ENCODE measurements at regions not wholly inside any gene's neighbourhood (a gene's known extent, or its start where the extent isn't known, plus 50 kb on each side); places are given as distances from the start of the nearest gene placed in this dataset.

DNA sequence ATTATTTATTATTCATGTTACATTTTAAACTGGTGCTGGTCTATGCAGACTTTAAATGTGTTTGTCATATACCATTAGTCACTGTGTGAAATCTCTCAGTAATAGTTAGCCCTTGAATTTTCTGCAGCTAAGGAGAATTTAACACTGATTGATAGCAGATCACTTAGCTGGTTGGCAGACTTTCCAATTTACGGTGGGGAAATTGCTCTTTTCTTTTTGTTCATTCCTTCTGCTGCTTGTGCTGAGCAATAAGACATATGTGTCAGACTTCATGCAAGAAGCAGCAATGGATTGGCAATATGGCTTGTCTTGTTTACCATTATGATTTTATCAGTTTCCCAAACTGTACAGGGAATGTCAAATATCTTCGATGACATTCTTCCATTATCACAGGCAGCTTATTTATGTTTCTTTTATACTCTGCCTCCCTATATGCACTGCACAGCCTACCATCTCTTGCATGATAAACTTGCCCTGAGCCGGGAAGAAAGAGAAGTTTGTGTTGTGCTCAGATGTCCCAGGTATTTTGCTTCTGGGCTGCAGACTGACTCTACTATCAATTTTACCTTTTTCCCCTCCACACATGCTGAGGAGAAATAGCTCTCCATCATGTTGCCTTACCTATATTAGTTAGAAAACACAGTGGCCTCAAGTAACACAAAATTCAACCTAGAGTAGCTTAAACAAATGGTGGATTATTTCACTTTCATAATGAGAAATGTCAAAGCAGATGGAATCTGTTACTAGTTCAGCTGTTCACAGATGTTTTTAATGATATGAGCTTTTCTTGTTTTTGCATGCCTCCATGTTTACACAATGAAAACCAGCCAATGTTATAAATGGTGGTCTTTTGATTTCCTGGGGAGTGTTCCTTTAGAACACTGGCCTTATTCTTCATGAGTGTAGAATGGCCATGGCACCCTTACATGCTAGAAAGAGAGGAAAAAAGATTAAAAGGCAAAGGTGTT, 968.1 kb upstream of the GOT2 start:
- TF ChIP-seq, protein P1, sequence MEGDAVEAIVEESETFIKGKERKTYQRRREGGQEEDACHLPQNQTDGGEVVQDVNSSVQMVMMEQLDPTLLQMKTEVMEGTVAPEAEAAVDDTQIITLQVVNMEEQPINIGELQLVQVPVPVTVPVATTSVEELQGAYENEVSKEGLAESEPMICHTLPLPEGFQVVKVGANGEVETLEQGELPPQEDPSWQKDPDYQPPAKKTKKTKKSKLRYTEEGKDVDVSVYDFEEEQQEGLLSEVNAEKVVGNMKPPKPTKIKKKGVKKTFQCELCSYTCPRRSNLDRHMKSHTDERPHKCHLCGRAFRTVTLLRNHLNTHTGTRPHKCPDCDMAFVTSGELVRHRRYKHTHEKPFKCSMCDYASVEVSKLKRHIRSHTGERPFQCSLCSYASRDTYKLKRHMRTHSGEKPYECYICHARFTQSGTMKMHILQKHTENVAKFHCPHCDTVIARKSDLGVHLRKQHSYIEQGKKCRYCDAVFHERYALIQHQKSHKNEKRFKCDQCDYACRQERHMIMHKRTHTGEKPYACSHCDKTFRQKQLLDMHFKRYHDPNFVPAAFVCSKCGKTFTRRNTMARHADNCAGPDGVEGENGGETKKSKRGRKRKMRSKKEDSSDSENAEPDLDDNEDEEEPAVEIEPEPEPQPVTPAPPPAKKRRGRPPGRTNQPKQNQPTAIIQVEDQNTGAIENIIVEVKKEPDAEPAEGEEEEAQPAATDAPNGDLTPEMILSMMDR (conservative IDR thresholded peaks at IDR 0.05) = no peak
- no peak for TF ChIP-seq ZFX (IDR thresholded peaks at IDR 0.05)
- no peak overlapping the region for H3K27ac ChIP-seq

DNA sequence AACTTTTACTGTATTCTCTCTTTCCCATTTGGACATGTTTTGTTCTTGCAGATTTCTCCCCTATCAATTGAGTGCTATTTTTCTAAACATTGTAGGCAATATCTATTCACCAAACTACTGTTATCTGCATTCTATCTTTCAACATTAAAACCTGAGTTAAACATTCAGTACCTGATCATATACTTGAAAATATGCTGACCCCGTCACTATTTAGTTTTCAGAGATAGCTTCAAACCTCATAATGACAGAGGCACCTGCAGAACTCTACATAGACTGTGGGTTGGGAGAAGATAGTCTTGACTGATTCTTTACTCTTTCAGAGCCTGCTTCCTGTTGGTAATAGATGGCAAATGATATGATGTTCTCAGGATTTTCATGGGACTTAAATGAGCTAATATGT, 965.7 kb upstream of the GOT2 start:
- H3K27ac ChIP-seq = no peak overlapping the region

DNA sequence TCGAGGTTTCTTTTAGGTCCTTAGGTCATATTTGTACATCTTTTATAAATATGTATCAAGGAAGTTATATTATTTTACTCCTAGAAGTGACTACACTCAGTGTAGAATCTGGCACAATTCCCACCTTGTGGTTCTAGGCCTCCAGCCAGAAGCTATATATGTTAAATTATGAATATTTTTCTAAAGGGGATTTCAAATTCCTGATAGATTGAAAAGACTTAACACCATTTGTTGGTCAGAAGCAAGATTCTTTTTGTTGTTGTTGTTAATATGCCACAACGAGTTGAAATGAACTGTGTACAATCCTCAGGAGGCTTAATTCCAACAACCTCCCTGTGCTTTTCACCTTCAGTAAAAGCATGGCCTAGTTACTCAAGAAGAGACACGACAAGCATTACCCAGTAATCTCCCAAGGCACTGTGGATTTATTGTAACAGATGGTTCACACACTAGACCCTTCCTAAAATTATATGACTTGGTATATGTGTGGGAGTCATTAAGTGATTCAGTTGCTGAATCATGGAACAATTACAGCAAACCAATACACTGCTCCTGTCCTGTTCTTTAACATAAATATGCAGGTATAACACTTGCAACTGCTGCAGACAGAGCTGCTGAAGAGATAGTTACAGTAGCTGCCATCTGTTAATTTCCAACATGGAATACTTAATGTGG, 964.4 kb upstream of the GOT2 start:
- TF ChIP-seq, protein P1 (conservative IDR thresholded peaks at IDR 0.05) = no peak
- TF ChIP-seq ZFX (IDR thresholded peaks at IDR 0.05) = no peak
- H3K27ac ChIP-seq = no peak overlapping the region

More for the DNA sequence above, 965.7 kb upstream of the GOT2 start:
- no peak for TF ChIP-seq ZFX (IDR thresholded peaks at IDR 0.05)

DNA sequence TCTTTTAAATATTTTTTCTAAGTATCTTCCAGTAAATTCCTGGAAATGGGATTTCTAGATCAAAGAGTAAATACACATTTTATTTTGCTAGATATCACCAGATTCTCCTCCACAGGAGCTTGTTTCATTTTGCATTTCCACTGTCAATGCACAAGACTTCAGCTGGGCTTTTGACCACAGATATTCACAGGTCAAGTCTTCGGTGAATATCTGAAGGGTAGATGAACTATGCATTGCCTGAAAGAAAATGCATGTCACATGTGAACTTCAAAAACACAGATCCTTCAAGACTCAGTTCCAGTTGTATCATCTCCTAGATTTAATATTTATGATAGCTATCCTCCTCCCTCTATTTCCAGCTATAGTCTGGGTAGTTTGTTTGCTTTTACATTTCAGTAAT, 963.6 kb upstream of the GOT2 start:
- no peak overlapping the region for H3K27ac ChIP-seq
- TF ChIP-seq, protein P1 (conservative IDR thresholded peaks at IDR 0.05) = no peak
- TF ChIP-seq ZFX (IDR thresholded peaks at IDR 0.05) = no peak

DNA sequence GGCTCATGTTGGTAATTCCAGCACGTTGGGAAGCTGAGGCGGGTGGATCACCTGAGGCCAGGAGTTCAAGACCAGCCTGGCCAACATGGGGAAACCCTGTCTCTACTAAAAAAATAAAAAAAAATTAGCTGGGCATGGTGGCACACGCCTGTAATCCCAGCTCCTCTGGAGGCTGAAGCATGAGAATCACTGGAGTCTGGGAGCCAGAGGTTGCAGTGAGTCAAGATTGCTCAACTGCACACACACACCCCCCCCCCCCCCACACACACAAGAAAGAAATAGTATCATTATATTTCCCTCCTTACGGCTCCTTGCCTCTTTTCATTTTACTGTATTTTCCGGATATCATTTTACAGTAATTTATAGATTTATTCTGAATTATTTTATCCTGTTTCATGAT, 963.1 kb upstream of the GOT2 start:
- TF ChIP-seq, protein P1 (conservative IDR thresholded peaks at IDR 0.05) = no peak
- no peak for TF ChIP-seq ZFX (IDR thresholded peaks at IDR 0.05)
- H3K27ac ChIP-seq = no peak overlapping the region

DNA sequence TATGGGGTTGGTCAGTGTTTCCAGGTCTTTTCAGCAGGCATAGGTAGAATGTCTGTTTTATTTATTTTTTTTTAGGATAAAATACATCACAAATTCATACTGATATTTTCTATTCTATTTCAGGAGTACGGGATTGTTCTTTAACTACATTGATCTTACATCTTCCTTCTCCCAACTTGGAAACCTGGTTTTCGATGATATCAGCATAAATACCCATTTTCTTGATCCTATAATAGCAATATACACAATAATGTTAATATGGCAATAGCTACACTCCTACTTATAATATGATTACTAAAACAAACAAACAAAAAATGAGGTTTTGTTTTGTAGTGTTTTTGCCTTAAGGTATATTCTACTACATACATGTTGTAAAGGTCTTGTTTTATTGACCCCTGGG, 962.4 kb upstream of the GOT2 start:
- TF ChIP-seq ZFX (IDR thresholded peaks at IDR 0.05) = no peak
- TF ChIP-seq, protein P1 (conservative IDR thresholded peaks at IDR 0.05) = no peak
- H3K27ac ChIP-seq = no peak overlapping the region

DNA sequence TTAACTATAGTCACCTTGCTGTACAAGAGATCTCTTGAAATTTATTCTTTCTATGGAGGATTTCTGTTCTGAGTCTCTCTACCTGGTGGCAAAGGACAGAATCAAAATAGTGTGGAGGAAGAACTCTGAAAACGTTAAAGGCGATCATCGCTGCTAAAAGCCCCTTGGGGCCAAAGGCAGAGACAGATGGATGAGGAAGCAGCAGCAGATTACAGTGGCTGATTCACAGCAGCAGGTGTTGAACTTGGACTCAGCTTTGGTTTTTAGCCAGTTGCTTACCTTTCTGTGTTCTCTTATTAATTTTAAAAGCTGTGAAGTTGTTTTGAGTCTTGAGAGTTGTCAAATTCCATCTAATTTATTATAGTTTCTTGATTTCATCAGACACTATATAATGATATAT, 956.1 kb upstream of the GOT2 start:
- H3K27ac ChIP-seq = no peak overlapping the region
- TF ChIP-seq ZFX (IDR thresholded peaks at IDR 0.05) = no peak
- TF ChIP-seq, protein P1 (conservative IDR thresholded peaks at IDR 0.05) = no peak
